Activated CD8-positive, alpha-beta T cell treated with anti-CD3 and anti-CD28 coated beads for 36 hours (primary cell): ENCODE measurements at regions not wholly inside any gene's neighbourhood (a gene's known extent, or its start where the extent isn't known, plus 50 kb on each side); places are given as distances from the start of the nearest gene placed in this dataset.

Source experiments
- ATAC-seq: fragments of 200-7000 bp; cut with Tn5 transposase; one replicate; pipeline ENCODE4 v1.10.0; 2021; ENCODE audit warnings: mild to moderate bottlenecking, moderate library complexity
- CTCF ChIA-PET: fragments of 350-600 bp; sonication (Branson Sonifier 250); formaldehyde crosslinking; loops from one replicate; lab custom pipeline; 2021; ENCODE audit warnings: antibody characterized with exemption; lab: Charles Lee
- POLR2A ChIA-PET: fragments of 350-600 bp; sonication (Branson Sonifier 250); formaldehyde crosslinking; loops from one replicate; lab custom pipeline; 2021; ENCODE audit warnings: antibody characterized with exemption; lab: Charles Lee
- DNase-seq: peaks from one replicate; pipeline ENCODE4 v3.0.0-alpha.2; 2020
- H3K27ac Mint-ChIP-seq: one replicate; pipeline ENCODE4 v1.8.0; 2021; ENCODE audit warnings: mild to moderate bottlenecking, mixed read lengths
- H3K27me3 Mint-ChIP-seq: one replicate; pipeline ENCODE4 v1.8.0; 2021; ENCODE audit warnings: mixed read lengths
- H3K36me3 Mint-ChIP-seq: one replicate; pipeline ENCODE4 v1.8.0; 2021; ENCODE audit warnings: low read depth, mixed read lengths
- H3K4me1 Mint-ChIP-seq: one replicate; pipeline ENCODE4 v1.8.0; 2021; ENCODE audit warnings: low read depth, mixed read lengths
- H3K4me3 Mint-ChIP-seq: one replicate; pipeline ENCODE4 v1.8.0; 2021; ENCODE audit warnings: mild to moderate bottlenecking, moderate library complexity, mixed read lengths
- H3K9me3 Mint-ChIP-seq: one replicate; pipeline ENCODE4 v1.8.0; 2021; ENCODE audit warnings: mixed read lengths
- intact Hi-C: fragments of 100-400 bp; cut with micrococcal nuclease; formaldehyde crosslinking; loops from one replicate; pipeline ENCODE4 v1.10.0; 2022
- TF ChIP-seq, protein P1 (sequence below): fragments of 200-600 bp; IDR thresholded peaks from one replicate; pipeline ENCODE4 v1.8.0; 2022; ENCODE audit warnings: antibody characterized with exemption, mild to moderate bottlenecking

DNA sequence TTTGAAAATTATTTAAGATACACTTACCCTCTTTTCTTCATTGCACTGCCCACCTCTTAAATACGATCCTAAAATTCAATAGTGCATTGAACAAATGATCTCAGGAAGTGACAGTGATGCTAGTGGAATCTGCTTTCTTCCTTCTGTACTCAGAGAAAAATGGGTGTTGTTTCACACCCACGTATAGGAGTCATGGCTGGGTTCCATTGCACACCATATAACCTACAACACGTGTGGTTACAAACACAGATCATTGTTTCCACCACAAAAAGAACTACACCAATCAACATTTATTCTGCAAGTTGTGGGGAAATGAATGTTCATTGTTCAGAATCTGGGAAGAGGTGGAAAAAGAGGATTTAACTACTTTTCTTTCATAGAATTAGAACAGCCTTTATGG lies 275.9 kb downstream of the MAN2A1 start:
- Mint-ChIP-seq H3K4me3 (no peak overlapping the region), H3K9me3 (no peaks in the 10 kb centered on the region), H3K27ac (no peak overlapping the region), H3K4me1 (peaks cover 16% of the 10 kb centered on the region), H3K36me3 (no peaks in the 10 kb centered on the region), H3K27me3 (no peaks in the 10 kb centered on the region)
- CTCF ChIA-PET = interaction anchor here (1.1 kb wide), 1 partner anchor 12 kb away, joined by 3 read pairs; no protein-coding TSS in a partner anchor
- intact Hi-C loops = no loop called here
- TF ChIP-seq, protein P1, sequence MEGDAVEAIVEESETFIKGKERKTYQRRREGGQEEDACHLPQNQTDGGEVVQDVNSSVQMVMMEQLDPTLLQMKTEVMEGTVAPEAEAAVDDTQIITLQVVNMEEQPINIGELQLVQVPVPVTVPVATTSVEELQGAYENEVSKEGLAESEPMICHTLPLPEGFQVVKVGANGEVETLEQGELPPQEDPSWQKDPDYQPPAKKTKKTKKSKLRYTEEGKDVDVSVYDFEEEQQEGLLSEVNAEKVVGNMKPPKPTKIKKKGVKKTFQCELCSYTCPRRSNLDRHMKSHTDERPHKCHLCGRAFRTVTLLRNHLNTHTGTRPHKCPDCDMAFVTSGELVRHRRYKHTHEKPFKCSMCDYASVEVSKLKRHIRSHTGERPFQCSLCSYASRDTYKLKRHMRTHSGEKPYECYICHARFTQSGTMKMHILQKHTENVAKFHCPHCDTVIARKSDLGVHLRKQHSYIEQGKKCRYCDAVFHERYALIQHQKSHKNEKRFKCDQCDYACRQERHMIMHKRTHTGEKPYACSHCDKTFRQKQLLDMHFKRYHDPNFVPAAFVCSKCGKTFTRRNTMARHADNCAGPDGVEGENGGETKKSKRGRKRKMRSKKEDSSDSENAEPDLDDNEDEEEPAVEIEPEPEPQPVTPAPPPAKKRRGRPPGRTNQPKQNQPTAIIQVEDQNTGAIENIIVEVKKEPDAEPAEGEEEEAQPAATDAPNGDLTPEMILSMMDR = no peak
- DNase-seq = peak; percentile 7
- ATAC-seq = no peak
- POLR2A ChIA-PET = no interaction called here

DNA sequence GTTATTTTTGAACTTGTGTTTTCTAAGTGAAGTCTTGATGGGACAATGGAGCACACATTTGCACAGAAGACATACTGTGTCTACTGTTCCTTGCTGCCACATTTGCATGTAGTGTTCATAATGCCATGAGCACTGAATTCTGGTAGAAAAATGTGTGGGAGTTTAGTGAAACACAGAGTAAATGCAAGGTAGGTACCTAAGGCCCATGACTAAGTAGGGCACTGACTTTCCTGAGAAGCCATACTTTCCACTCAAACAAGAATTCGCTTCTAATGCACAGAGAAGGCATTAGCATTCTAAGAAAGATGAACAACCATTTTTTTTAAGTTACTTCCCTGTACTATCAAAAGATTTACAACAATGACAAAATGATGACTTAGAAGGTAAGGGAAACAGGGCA lies 282.2 kb downstream of the MAN2A1 start:
- peak; percentile 72 for ATAC-seq
- DNase-seq = no peak
- Mint-ChIP-seq H3K36me3 (no peaks in the 10 kb centered on the region), H3K27ac (no peak overlapping the region), H3K4me3 (no peak overlapping the region), H3K4me1 (peaks cover 12% of the 10 kb centered on the region), H3K27me3 (no peaks in the 10 kb centered on the region), H3K9me3 (no peaks in the 10 kb centered on the region)
- intact Hi-C loops = no loop called here
- POLR2A ChIA-PET = no interaction called here
- TF ChIP-seq, protein P1 = no peak
- CTCF ChIA-PET = no interaction called here

DNA sequence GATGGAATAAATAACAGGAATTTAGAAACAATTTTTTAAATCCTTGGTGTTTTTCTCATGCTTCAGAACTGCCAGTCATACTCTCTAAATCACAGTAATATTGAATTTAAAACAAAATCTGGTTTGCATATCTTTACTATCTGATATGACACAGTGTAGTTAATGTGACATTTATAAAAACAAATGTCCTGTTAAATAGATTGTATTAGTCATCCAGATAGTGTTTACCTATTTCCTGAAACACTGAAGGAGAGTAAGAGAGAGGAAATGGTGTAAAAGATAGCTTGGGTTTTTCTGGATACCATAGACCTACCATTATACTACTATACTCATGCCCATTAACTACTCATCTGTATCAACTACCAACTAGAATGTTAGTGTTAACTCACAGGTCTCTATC lies 292.3 kb downstream of the MAN2A1 start:
- H3K36me3 Mint-ChIP-seq = no peaks in the 10 kb centered on the region
- H3K9me3 Mint-ChIP-seq = no peaks in the 10 kb centered on the region
- no peak overlapping the region for H3K4me3 Mint-ChIP-seq
- DNase-seq = no peak
- TF ChIP-seq, protein P1 = no peak
- ChIA-PET POLR2A (no interaction called here), CTCF (no interaction called here)
- H3K27me3 Mint-ChIP-seq = no peaks in the 10 kb centered on the region
- intact Hi-C loops = no loop called here
- no peak overlapping the region for H3K27ac Mint-ChIP-seq
- no peak for ATAC-seq
- no peaks in the 10 kb centered on the region for H3K4me1 Mint-ChIP-seq

DNA sequence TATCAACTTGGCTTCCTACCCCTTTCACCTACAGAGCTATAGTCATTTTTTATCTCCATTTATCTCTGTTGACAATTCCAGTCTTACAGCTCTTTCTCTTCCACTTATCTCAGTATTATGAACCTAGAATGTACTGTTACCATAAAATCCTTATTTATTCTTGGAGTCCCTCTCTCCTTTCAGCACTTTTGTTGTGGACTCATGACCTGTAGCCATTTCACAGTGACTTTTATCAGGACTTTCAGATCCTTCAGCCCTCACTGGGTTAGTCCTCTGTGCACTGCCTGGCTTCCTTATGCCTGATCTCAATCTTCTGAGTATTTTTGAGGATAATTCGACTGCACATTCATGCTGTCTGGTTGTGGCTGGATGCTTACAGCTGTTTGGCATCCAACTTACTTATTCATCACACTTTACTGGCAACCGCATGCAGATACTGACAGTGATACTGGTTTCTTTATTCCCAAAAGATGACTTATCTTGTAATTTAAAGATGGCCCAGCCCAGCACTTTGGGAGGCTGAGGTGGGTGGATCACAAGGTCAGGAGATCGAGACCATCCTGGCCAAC lies 293.3 kb downstream of the MAN2A1 start:
- intact Hi-C loops = no loop called here
- H3K4me3 Mint-ChIP-seq = no peak overlapping the region
- H3K9me3 Mint-ChIP-seq = no peaks in the 10 kb centered on the region
- H3K36me3 Mint-ChIP-seq = no peaks in the 10 kb centered on the region
- POLR2A ChIA-PET = no interaction called here
- CTCF ChIA-PET = no interaction called here
- no peaks in the 10 kb centered on the region for H3K27me3 Mint-ChIP-seq
- no peaks in the 10 kb centered on the region for H3K4me1 Mint-ChIP-seq
- ATAC-seq (no peak), DNase-seq (no peak)
- H3K27ac Mint-ChIP-seq = no peak overlapping the region
- TF ChIP-seq, protein P1 = no peak

DNA sequence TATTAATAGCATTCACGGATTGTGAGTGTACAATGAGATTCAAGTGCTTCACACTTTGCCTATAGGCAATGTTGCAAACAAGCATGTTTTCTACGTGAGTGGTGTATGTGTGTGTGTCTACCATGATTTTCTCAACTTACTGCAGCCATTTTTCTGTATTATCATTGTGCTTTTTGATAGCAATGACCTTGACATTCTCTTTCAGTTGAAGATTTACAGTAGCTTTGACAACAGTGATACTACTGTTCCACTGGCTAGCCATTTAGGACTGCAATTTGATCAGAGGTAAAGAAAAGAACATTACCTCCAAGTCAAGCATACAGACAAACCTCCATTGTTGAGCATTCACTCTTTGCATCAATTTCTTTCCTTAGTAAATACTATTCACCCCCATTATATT lies 297.0 kb downstream of the MAN2A1 start:
- no peak for DNase-seq
- CTCF ChIA-PET = no interaction called here
- no peak overlapping the region for H3K27ac Mint-ChIP-seq
- H3K9me3 Mint-ChIP-seq = no peaks in the 10 kb centered on the region
- no peak overlapping the region for H3K4me3 Mint-ChIP-seq
- no peaks in the 10 kb centered on the region for H3K27me3 Mint-ChIP-seq
- H3K36me3 Mint-ChIP-seq = no peaks in the 10 kb centered on the region
- no peaks in the 10 kb centered on the region for H3K4me1 Mint-ChIP-seq
- intact Hi-C loops = no loop called here
- TF ChIP-seq, protein P1 = no peak
- POLR2A ChIA-PET = no interaction called here
- no peak for ATAC-seq
